ENCODE measurements at regions not wholly inside any gene's neighbourhood (a gene's known extent, or its start where the extent isn't known, plus 50 kb on each side); places are given as distances from the start of the nearest gene placed in this dataset.

DNA sequence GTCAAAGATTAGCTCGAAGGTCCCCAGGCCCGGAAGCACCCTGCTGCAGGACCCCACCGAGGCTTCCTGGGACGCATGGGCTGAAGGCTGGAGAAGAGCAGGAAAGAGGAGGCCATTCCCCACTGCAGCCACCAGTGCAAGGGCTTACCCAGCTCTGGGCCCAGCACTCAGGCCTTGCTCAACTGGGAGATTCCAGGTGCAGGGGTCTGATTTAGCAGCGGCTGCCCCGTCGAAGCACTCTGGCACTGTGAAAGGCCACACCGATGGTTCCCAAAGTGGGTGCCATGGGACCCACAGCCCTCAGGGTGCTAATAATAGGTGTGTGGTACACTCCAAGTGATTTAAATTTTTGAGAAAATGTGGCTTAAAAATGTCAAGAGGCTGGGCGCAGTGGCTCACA, 130.9 kb downstream of the OAT start:
- DNase-seq (ENCODE audit: low read depth, low spot score): no peak

DNA sequence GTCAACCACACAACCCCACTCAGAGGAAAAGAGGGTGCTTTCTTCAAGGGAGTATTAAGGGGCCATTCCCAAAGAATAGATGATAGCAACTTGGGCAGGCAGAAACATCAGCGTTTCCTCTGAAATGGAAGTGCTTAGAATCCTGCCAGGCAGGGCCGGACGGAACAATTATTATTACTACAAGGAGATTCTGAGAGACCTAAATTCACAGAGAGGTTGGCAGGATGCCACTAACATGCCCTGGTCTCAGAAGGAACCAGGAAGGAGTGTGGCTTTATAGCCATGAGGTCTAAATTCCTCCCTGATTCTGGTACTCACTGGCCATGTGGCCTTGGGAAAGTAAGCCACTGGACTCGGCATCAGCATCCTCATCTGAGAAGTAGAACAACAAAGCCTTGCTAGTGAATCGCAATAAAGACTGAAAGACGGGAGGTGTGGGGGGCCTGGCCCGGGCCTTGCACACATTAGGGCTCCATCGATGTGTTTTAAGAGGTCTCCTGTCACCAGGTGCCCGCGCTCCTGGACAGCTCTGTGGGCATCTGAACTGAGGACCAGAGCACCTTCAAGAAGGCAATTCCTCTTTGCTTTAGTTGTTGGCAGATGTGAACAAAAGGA, 131.5 kb downstream of the OAT start:
- DNase-seq (ENCODE audit: low read depth, low spot score): no peak

DNA sequence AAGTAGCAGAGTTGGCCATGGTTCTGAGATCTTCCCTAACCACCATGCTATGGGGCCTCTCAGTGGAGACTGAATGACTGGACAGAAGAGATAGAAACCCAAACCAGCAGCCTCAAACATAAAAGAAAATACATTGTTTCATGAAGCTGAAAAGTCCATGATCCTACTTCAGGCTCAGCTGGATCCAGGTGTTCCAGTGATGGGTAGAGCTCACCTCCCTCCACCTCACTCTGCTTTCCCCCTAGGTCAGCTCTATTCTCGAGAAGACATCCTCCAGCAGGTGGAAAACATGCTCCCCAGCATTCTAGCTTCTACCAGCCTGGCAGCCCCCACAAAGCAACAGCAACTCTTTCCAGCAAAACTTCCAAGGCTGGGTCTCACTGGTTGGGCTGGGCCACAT, 132.1 kb downstream of the OAT start:
- DNase-seq (ENCODE audit: low read depth, low spot score): no peak

DNA sequence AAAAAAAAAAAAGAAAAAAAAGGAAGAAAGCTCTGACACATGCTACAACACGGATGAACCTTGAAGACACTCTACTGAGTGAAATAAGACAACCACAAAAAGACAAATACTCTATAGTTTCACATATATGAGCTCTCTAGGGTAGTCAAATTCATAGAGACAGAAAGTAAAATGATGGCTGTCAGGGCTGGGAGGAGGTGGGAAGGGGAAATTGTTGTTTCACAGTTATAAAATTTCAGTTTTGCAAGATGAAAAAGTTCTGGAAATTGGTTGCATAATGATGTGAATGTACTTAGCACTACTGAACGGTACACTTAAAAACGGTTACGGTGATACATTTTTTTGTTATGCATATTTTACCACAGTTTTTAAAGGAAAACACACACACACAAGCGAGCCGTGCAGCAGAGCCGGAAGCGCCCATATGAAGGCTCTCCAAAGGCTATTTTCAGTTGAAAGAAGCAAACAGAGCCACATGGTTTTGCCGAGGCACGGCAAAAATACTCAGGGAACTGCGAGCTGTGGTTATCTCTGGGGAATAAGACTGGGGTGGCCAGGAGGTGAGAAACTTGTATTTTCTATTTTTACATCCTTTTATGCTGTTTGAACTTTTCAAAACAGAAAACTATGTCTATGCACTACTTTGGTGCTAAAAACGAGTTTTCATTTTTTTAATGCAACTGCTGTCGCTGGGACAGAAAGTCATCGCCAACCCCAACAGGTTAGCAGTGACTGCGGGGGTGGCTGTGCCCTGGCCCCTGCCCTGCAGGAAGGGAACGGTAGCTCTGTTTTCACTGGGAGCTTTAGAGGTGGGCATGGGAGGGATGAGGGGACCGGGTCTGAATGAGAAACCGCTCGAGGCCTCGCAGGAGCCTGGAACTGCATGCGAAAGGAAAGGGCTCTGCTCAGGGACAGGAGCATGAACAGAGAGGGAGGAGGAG, 132.9 kb downstream of the OAT start:
- no peak for DNase-seq (ENCODE audit: low read depth, low spot score)

DNA sequence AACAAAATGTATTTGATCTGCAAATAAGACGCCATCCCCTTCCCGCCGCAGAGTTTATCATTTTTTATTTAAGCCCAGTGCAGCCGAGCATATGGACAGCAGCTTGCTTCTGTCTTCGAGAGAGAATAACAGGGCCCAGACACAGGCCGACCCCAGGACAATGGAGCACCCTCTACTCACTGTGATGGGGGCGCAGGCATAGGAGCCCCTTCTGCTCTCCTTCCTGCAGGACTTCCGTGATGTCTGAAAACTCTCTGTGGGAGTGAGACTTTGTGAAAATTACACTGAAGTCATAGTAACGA, 134.8 kb downstream of the OAT start:
- DNase-seq (ENCODE audit: low read depth, low spot score): no peak

DNA sequence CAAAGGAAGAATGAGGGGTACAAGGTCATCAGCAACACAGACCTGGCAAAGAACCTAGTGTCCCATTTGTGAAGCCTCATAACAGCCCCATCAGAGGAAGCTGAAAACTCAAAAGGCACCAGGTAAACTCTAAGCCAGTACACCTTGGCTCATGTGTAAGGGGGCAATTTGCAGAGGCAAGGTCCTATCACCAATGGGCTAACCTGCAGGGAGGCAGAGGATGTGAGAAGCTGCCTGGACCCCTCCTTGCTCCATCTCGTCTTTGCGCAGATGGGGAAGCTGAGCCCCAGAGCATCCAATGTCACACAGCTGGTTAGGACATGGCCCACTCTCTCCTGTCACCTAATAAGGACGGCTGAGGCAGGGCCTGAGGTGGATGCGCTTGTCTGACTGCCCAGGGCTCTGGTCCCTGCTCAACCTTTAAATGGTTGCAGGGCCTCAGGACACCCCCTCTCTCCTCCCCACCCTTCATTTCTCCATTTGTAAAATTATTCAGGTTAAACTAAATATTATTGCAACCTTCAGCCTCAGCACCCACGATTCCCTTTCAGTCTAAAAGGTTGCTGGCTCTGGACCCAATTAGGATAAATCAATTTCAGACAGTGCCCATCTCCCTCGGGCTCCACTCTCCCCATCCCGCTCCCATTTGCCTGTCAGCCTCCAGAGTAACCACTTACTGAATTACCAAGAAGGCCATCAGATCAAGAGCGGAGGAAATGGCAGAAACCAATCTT, 135.3 kb downstream of the OAT start:
- no peak for DNase-seq (ENCODE audit: low read depth, low spot score)

DNA sequence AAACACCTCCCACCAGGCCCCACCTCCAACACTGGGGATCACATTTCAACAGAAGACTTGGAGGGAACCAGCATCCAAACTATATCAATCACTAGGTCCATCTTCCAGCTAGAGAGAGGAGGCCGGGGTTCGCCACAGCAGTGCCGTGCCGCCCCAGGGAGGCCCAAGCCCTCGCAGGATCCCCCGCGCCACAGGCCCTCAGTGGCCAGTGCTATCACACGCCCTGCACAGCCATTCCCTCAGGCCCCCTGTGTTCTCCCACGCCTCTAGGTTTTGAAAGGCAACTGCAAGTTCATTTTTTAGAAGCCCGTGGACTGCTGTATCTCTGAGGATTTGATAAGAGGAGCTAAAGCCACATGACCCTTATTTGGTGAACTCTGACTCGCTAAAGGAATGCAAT, 136.4 kb downstream of the OAT start:
- no peak for DNase-seq (ENCODE audit: low read depth, low spot score)

DNA sequence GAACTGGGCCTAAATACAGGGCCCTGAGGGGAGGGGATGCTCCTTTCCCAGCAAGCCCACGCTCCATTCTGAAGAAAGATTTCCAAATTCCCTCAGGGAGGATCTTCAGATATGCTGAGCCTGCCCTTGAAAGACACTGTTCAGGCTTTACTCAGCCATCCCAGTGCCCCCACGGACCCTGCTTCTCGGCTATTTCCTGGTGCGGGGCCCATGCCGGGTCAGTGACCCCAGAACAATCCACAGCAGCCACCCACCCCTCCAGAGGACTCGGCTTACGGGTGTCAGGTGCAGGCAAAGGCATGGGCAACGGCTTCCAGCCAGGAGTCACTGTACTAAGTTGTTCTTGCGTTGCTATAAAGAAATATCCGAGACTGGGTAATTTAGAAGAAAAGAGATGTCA, 137.1 kb downstream of the OAT start:
- no peak for DNase-seq (ENCODE audit: low read depth, low spot score)

DNA sequence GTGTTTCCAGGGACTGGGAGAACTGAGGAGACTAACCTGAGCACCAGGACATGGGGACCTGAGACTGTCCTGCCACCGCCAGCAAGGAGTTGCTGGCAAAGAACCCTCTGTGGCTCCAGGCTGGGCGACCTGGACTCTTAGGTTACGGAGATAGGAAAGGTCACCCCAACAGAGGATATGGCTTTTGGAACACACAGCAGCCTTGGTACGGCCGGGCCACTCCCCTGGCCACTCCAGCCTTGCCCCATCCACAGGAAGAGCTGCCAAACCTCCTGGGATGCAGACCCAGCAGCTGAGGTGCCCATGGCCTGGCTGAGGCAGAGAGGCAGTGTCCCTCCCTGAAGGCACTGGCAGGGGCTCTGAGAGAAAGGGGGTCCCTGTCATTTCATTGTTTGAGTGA, 137.8 kb downstream of the OAT start:
- no peak for DNase-seq (ENCODE audit: low read depth, low spot score)

DNA sequence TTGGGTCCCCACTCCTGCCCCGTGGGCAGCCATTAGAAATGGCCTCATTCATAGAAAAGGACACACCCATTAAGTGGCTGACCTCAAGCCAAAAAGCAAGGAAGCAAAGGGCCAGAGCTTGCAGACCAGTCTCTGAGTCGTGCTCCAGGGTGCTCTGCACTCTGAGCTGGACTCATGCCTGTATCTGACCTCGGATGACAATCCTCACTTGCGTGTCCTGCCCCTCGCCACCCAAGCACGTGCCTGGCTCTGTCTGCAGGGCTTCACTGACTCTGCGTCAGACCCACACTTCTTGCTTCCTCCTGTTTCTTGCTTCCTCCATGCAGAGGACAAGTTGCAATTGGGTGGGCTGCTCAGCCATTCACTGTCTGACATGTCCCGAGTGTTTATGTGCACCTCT, 138.8 kb downstream of the OAT start:
- DNase-seq (ENCODE audit: low read depth, low spot score): no peak

DNA sequence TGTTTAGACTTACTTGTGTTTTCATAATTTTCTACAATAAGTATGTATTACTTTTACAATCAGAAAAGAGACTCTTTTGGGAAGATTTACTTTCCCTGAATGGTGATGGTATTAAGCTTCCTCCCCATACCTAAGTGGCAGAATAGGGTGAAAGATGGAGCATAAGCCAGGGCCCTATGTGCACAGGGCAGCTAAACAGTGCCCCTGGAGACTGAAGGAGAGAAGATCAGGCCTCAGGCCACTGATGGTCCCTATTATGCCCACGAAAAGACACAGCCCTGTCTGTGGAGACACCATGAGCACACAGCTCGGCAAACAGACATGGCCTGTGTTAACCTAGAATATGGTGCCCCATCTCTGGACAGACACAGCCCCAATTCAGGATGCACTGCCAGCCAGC, 139.4 kb downstream of the OAT start:
- DNase-seq (ENCODE audit: low read depth, low spot score): no peak

DNA sequence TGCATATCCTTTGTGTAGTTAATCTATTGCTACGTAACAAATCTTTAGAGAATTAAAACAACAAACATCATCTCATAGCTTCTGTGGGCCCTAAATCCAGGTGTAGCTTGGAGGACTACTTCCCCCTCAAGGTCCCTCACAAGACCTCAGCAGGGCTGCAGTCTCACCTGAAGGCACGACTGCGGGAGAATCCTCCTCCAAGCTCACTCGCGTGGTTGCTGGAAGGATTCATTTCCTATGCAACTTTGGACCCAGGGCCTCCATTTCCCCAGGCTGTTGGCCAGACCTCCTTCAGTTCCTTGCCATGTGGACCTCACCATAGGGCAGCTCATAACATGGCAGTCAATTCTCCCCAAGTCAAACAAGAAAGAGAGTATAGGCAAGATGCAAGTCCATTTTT, 140.4 kb downstream of the OAT start:
- DNase-seq (ENCODE audit: low read depth, low spot score): no peak

DNA sequence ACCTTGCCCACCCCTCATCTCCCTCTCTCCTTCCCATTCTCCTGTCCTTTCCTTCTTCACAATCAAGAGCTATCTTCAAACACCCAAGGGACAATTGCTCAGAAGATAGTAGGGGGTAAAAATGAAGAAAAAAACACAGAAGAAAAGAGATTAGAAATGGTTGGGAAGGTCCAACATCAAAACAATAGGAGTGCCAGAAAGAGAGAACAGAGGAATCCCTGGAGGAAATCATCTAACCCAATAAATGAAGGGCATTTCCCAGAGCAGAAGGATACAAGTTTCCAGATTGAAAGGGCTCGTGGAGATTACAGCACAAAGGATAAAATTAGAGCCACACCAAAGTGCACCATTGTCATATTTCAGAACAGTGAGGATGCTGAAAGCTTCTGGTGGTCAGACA, 145.6 kb downstream of the OAT start:
- DNase-seq (ENCODE audit: low read depth, low spot score): no peak

DNA sequence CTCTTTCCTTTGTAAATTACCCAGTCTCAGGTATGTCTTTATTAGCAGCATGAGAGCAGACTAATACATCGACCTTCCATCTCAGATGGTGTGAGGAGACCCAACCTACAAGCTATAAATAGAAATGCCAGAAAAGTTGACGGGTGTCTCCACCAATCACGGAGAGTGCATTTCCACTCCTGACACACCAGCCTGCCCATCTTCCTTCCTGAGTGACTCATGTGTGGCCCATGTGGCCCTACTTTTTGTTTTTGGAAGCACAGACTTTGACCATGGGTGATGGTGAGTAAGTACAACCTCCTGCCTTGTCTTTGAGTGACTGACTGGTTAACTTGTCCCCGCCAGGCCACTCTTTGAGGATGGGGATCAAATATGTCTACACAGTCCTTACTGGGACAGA, 147.0 kb downstream of the OAT start:
- no peak for DNase-seq (ENCODE audit: low read depth, low spot score)

DNA sequence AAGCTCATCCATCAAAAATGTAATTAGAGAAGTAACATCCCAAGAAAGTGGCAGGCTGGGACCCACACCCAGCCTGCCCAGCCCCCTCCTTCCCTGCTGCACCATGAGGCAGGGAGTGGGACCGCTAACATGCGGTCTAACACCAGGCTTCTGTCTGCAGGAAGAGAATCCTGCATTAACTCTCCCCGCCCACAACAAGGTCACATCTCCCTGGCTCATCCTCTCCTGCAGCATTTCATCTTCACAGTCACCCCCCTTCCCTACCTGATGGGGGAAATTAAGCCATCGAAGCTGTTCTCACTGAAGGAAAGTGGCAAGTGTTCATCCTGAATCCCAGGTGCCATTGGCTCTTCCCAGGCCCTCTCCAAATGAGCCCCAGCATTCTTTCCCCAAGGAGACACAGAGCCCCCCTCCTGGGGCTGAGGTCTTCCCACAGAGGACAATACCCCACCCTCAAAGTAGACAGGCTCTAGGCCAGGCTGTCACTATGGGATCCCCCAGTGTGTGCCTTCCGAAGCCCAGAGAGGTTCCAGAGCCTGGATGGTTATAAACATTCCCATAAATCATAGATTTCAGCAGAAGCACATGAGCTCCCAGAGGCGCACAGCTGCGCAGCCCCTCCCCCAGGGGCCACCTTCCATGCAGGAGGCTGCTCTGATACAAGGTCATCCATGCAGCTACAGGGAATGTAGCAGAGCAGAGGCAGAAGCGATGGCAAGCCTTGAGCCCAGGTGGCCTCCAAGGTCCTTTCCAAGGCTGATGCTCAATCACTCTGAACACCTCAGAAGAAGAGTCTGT, 148.0 kb downstream of the OAT start:
- no peak for DNase-seq (ENCODE audit: low read depth, low spot score)

DNA sequence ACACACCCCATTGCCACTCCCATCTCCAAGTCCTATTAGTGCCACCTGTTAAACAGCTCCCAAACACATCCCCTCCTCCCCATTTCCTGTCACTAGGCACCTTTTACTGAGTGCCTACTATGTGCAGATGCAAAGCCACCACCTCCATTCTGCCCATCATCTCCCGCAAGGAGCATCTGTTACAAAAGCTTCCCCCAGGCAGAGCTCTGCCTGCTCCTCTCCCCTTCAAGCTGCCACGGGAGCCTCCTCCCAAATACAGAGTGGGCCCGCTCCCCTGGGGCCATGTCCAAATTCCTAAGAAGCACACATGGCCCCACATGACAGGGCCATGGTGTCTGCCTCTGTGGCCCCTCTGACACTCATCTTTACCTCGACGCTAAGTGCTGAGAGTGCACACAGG, 149.7 kb downstream of the OAT start:
- no peak for DNase-seq (ENCODE audit: low read depth, low spot score)

DNA sequence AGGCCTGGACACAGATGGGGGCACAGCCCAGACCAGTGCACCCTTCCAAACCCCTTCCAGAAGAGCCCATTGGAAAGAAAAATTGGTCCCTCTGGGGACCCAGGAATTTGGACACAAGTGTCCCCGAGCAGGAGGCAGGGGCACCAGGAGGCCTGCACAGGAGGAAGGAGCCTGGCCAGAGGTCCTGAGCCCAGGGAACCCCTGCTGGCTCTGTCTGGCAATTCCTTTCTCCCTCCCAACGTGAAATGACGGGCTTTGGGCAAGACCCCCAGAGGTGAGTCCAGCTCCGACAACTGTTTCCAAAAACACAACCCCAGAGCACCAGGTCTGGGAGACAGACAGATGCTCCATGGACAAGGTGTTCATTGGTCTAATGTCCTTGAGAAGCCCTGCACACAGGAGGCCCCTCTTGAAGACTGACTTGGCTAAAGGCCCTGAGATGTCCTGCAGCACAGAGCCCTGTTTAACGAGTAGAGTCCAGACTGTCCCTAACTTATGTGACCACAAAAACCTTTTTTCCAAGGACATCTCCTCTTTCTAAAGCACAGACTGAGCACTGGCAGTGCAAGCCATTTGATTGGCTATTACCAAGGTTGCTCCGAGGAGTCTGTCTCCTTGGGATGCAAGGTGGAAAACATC, 150.7 kb downstream of the OAT start:
- DNase-seq (ENCODE audit: low read depth, low spot score): no peak

DNA sequence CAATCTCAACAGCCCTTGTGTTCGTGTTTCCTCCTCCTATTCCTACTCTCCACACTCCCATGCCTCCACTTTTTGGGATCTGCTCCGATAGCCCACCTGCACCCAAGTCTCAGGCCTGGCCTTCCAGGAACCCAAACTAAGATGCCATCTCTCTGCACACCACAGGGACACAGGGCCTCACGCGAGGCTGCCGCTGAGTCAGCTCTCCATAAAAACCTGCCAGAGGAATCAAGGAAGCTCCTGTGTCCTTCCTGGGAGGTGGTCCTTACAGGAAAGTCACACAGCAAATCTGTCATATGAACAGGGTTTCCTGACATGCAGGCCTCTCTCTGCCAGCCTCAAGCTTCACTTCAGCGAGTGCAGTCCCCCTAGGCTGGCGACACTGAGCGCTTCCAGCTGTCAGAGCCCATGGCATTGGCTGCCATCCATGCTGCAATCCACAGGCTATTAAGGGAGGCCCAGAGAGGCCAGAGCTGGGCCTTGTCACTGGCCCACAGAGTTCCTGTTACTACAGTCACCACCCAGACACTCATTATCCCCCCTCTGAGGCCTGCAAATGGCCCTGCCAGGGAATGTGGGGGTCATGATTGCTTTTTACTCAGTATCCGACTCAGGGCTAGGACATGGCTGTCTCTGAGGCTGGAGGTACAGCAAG, 151.4 kb downstream of the OAT start:
- DNase-seq (ENCODE audit: low read depth, low spot score): no peak

DNA sequence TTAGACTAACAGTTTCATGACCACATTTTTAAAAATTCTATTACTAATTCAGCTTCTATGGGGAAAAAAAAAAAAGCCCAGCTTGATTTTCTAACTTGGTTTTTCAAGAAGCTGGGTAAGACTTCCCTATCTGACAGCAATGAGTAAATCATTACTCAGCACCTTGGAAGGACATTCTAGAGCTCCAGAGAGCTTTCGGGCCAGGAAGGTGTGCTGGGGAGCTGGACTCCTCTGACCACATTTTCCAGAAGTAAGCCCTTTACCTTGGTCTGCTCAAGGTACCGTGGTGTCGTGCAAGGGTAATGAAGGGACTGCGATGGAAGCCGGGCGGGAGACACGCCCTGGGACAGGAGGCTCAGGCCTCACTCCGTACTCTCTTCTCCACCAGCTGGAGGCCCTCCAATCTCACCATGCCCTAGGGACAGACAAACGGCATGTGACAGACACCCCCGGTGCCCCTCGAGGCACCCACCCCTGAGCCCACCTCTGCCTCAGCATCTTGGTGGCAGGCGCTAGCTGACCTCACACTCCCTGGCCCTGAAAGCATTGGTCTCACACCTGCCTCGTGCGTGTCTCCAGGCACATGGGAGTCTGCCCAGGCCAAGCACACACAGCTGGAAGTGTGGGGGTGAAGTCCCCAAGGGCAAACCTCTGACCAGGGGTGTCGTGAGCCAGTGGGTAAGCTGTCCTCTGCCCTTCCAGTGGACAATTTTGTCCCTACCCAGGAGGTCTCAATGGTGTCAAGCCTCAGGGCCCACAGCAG, 152.1 kb downstream of the OAT start:
- DNase-seq (ENCODE audit: low read depth, low spot score): no peak

DNA sequence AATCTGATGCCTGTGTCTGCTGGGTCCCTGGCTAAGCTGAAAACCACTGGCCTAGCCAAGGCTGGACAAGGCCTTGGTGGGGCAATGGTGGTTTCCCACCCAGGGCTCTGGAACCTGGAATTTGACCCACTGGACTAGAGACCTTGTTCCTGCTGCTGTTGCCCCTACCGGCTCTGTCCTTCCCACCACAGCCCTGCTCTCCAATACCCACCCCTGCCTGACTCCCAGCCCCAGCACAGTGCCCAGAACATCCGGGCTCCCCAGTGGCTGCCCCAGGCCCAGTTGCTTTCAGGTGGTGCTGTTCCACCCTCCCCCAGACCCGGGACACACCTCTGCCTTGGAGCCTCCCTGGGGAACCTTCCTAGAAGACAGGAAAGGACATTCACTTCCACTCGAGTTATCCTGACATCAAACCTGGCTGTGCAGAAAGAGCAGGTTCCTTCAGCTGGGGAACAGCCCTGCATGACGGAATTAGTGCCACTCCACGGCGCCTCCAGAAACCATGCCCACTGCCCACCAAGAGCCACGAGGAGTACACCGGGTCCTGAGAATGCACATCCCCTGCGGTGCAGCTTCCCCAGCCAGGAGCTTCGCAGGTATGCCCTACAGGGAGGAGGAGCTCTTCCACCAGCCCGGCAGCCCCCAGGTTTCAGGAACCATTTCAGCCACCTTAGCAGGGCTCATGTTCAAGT, 152.8 kb downstream of the OAT start:
- DNase-seq (ENCODE audit: low read depth, low spot score): no peak

Data from activated CD4-positive, CD25-positive, alpha-beta regulatory T cell treated with anti-CD3 and anti-CD28 coated beads, Interleukin-2, amount 50 U/mL, for 16 hours (primary cell).